ENCODE measurements at regions not wholly inside any gene's neighbourhood (a gene's known extent, or its start where the extent isn't known, plus 50 kb on each side); places are given as distances from the start of the nearest gene placed in this dataset.
A peak's percentile ranks its signal among the peaks of the same experiment; 100 is the strongest.

GRCh38 chr19:30087381-30088138 lies 145.5 kb downstream of the URI1 start:
- Histone ChIP-seq H3K27ac (ENCODE audit: low read depth in 1 of 3, low read length in 2 of 3) (no peak overlapping the region), H3K4me3 (ENCODE audit: low read depth in 1 of 3, low read length in 3 of 3) (no peak overlapping the region), H3K4me1 (ENCODE audit: control insufficient read depth in 3 of 3, insufficient read depth in 2 of 3, low read depth in 1 of 3, low read length in 2 of 3) (no peaks in the 10 kb centered on the region), H3K36me3 (ENCODE audit: control insufficient read depth in 3 of 3, insufficient read depth in 2 of 3, low read depth in 1 of 3, low read length in 3 of 3) (no peaks in the 10 kb centered on the region), H3K27me3 (ENCODE audit: control insufficient read depth in 3 of 3, insufficient read depth in 3 of 3, low read length in 3 of 3) (peaks cover 0 to 2% (median 0%) of the 10 kb centered on the region in 3 donors), H3K9me3 (ENCODE audit: control insufficient read depth in 2 of 2, insufficient read depth in 1 of 2, low read depth in 1 of 2, low read length in 1 of 2) (no peaks in the 10 kb centered on the region)
- 82 to 90% (median 87%) methylated on average over 11 of the region's 11 CpGs for WGBS, 3 donors
- DNase-seq (no peak), FAIRE-seq (no peak)

GRCh38 chr19:30088567-30088966 lies 146.5 kb downstream of the URI1 start:
- Histone ChIP-seq H3K4me1 (ENCODE audit: control insufficient read depth in 3 of 3, insufficient read depth in 2 of 3, low read depth in 1 of 3, low read length in 2 of 3) (no peaks in the 10 kb centered on the region), H3K27ac (ENCODE audit: low read depth in 1 of 3, low read length in 2 of 3) (no peak overlapping the region), H3K36me3 (ENCODE audit: control insufficient read depth in 3 of 3, insufficient read depth in 2 of 3, low read depth in 1 of 3, low read length in 3 of 3) (no peaks in the 10 kb centered on the region), H3K4me3 (ENCODE audit: low read depth in 1 of 3, low read length in 3 of 3) (no peak overlapping the region), H3K27me3 (ENCODE audit: control insufficient read depth in 3 of 3, insufficient read depth in 3 of 3, low read length in 3 of 3) (peaks cover 0 to 2% (median 0%) of the 10 kb centered on the region in 3 donors), H3K9me3 (ENCODE audit: control insufficient read depth in 2 of 2, insufficient read depth in 1 of 2, low read depth in 1 of 2, low read length in 1 of 2) (no peaks in the 10 kb centered on the region)
- no peak for FAIRE-seq
- WGBS, 3 donors: 70 to 91% (median 78%) methylated on average over 7 of the region's 7 CpGs
- no peak for DNase-seq

- H3K27ac ChIP-seq (ENCODE audit: low read depth in 1 of 3, low read length in 2 of 3): no peak overlapping the region
- no peaks in the 10 kb centered on the region for H3K9me3 ChIP-seq (ENCODE audit: control insufficient read depth in 2 of 2, insufficient read depth in 1 of 2, low read depth in 1 of 2, low read length in 1 of 2)
- DNase-seq: no peak
- peaks cover 0 to 2% (median 0%) of the 10 kb centered on the region in 3 donors for H3K27me3 ChIP-seq (ENCODE audit: control insufficient read depth in 3 of 3, insufficient read depth in 3 of 3, low read length in 3 of 3)
- no peaks in the 10 kb centered on the region for H3K36me3 ChIP-seq (ENCODE audit: control insufficient read depth in 3 of 3, insufficient read depth in 2 of 3, low read depth in 1 of 3, low read length in 3 of 3)
- H3K4me3 ChIP-seq (ENCODE audit: low read depth in 1 of 3, low read length in 3 of 3): no peak overlapping the region
- 87 to 92% (median 88%) methylated on average over 20 of the region's 20 CpGs for WGBS, 3 donors
- no peaks in the 10 kb centered on the region for H3K4me1 ChIP-seq (ENCODE audit: control insufficient read depth in 3 of 3, insufficient read depth in 2 of 3, low read depth in 1 of 3, low read length in 2 of 3)
- no peak for FAIRE-seq
These were observed 147.1 kb downstream of the URI1 start for GRCh38 chr19:30089086-30089665.

GRCh38 chr19:30090476-30090875 lies 148.4 kb downstream of the URI1 start:
- FAIRE-seq: no peak
- H3K9me3 ChIP-seq (ENCODE audit: control insufficient read depth in 2 of 2, insufficient read depth in 1 of 2, low read depth in 1 of 2, low read length in 1 of 2): no peaks in the 10 kb centered on the region
- no peak overlapping the region for H3K27ac ChIP-seq (ENCODE audit: low read depth in 1 of 3, low read length in 2 of 3)
- 41 to 79% (median 66%) methylated on average over 6 of the region's 6 CpGs for WGBS, 3 donors
- H3K4me1 ChIP-seq (ENCODE audit: control insufficient read depth in 3 of 3, insufficient read depth in 2 of 3, low read depth in 1 of 3, low read length in 2 of 3): no peaks in the 10 kb centered on the region
- no peaks in the 10 kb centered on the region for H3K36me3 ChIP-seq (ENCODE audit: control insufficient read depth in 3 of 3, insufficient read depth in 2 of 3, low read depth in 1 of 3, low read length in 3 of 3)
- H3K4me3 ChIP-seq (ENCODE audit: low read depth in 1 of 3, low read length in 3 of 3): no peak overlapping the region
- no peak for DNase-seq
- H3K27me3 ChIP-seq (ENCODE audit: control insufficient read depth in 3 of 3, insufficient read depth in 3 of 3, low read length in 3 of 3): peaks cover 0 to 2% (median 0%) of the 10 kb centered on the region in 3 donors

GRCh38 chr19:30090963-30091362 lies 148.9 kb downstream of the URI1 start:
- Histone ChIP-seq H3K4me3 (ENCODE audit: low read depth in 1 of 3, low read length in 3 of 3) (no peak overlapping the region), H3K27me3 (ENCODE audit: control insufficient read depth in 3 of 3, insufficient read depth in 3 of 3, low read length in 3 of 3) (peaks cover 0 to 2% (median 0%) of the 10 kb centered on the region in 3 donors), H3K36me3 (ENCODE audit: control insufficient read depth in 3 of 3, insufficient read depth in 2 of 3, low read depth in 1 of 3, low read length in 3 of 3) (no peaks in the 10 kb centered on the region), H3K9me3 (ENCODE audit: control insufficient read depth in 2 of 2, insufficient read depth in 1 of 2, low read depth in 1 of 2, low read length in 1 of 2) (no peaks in the 10 kb centered on the region), H3K27ac (ENCODE audit: low read depth in 1 of 3, low read length in 2 of 3) (no peak overlapping the region), H3K4me1 (ENCODE audit: control insufficient read depth in 3 of 3, insufficient read depth in 2 of 3, low read depth in 1 of 3, low read length in 2 of 3) (no peaks in the 10 kb centered on the region)
- DNase-seq (no peak), FAIRE-seq (no peak)
- WGBS, 3 donors: 81 to 86% (median 84%) methylated on average over 7 of the region's 7 CpGs

- no peak for DNase-seq
- Histone ChIP-seq H3K9me3 (ENCODE audit: control insufficient read depth in 2 of 2, insufficient read depth in 1 of 2, low read depth in 1 of 2, low read length in 1 of 2) (no peaks in the 10 kb centered on the region), H3K36me3 (ENCODE audit: control insufficient read depth in 3 of 3, insufficient read depth in 2 of 3, low read depth in 1 of 3, low read length in 3 of 3) (no peaks in the 10 kb centered on the region), H3K4me1 (ENCODE audit: control insufficient read depth in 3 of 3, insufficient read depth in 2 of 3, low read depth in 1 of 3, low read length in 2 of 3) (no peaks in the 10 kb centered on the region), H3K27ac (ENCODE audit: low read depth in 1 of 3, low read length in 2 of 3) (no peak overlapping the region), H3K4me3 (ENCODE audit: low read depth in 1 of 3, low read length in 3 of 3) (no peak overlapping the region), H3K27me3 (ENCODE audit: control insufficient read depth in 3 of 3, insufficient read depth in 3 of 3, low read length in 3 of 3) (peaks cover 0 to 2% (median 0%) of the 10 kb centered on the region in 3 donors)
- FAIRE-seq: no peak
- WGBS, 3 donors: 88 to 92% (median 91%) methylated on average over 10 of the region's 10 CpGs
These were observed 149.4 kb downstream of the URI1 start for GRCh38 chr19:30091456-30091855.

GRCh38 chr19:30091856-30092255 lies 149.8 kb downstream of the URI1 start:
- H3K9me3 ChIP-seq (ENCODE audit: control insufficient read depth in 2 of 2, insufficient read depth in 1 of 2, low read depth in 1 of 2, low read length in 1 of 2): no peaks in the 10 kb centered on the region
- FAIRE-seq: no peak
- no peaks in the 10 kb centered on the region for H3K4me1 ChIP-seq (ENCODE audit: control insufficient read depth in 3 of 3, insufficient read depth in 2 of 3, low read depth in 1 of 3, low read length in 2 of 3)
- H3K36me3 ChIP-seq (ENCODE audit: control insufficient read depth in 3 of 3, insufficient read depth in 2 of 3, low read depth in 1 of 3, low read length in 3 of 3): no peaks in the 10 kb centered on the region
- 90 to 95% (median 93%) methylated on average over 3 of the region's 3 CpGs for WGBS, 3 donors
- H3K27me3 ChIP-seq (ENCODE audit: control insufficient read depth in 3 of 3, insufficient read depth in 3 of 3, low read length in 3 of 3): peaks cover 0 to 2% (median 0%) of the 10 kb centered on the region in 3 donors
- no peak overlapping the region for H3K4me3 ChIP-seq (ENCODE audit: low read depth in 1 of 3, low read length in 3 of 3)
- DNase-seq: no peak
- H3K27ac ChIP-seq (ENCODE audit: low read depth in 1 of 3, low read length in 2 of 3): no peak overlapping the region

- Histone ChIP-seq H3K4me3 (ENCODE audit: low read depth in 1 of 3, low read length in 3 of 3) (no peak overlapping the region), H3K27ac (ENCODE audit: low read depth in 1 of 3, low read length in 2 of 3) (no peak overlapping the region), H3K36me3 (ENCODE audit: control insufficient read depth in 3 of 3, insufficient read depth in 2 of 3, low read depth in 1 of 3, low read length in 3 of 3) (no peaks in the 10 kb centered on the region), H3K9me3 (ENCODE audit: control insufficient read depth in 2 of 2, insufficient read depth in 1 of 2, low read depth in 1 of 2, low read length in 1 of 2) (no peaks in the 10 kb centered on the region), H3K27me3 (ENCODE audit: control insufficient read depth in 3 of 3, insufficient read depth in 3 of 3, low read length in 3 of 3) (peaks cover 0 to 2% (median 0%) of the 10 kb centered on the region in 3 donors), H3K4me1 (ENCODE audit: control insufficient read depth in 3 of 3, insufficient read depth in 2 of 3, low read depth in 1 of 3, low read length in 2 of 3) (no peaks in the 10 kb centered on the region)
- FAIRE-seq (no peak), DNase-seq (peak in 1 of 2 donors; percentile 10)
- 79 to 83% (median 80%) methylated on average over 12 to 14 of the region's 14 CpGs for WGBS, 3 donors
These were observed 150.9 kb downstream of the URI1 start for GRCh38 chr19:30092721-30093569.

Data from small intestine (tissue), 7 donors.